Chondrocyte (in vitro differentiated cells): ENCODE measurements at regions not wholly inside any gene's neighbourhood (a gene's known extent, or its start where the extent isn't known, plus 50 kb on each side); places are given as distances from the start of the nearest gene placed in this dataset.
A peak's percentile ranks its signal among the peaks of the same experiment; 100 is the strongest.
"Not testable (repeated sequence)": the region's sequence is repeated elsewhere in the genome, so short reads cannot be mapped to it uniquely, and the experiment has no call there.

Source experiments
- DNase-seq: peaks from one replicate; pipeline ENCODE4 v3.0.0; 2021; ENCODE audit warnings: mixed read lengths, low spot score
- H3K27ac Mint-ChIP-seq: one replicate; pipeline ENCODE4 v1.8.0; 2021; ENCODE audit warnings: mild to moderate bottlenecking, moderate library complexity, mixed read lengths; ENCODE audit not compliant: unreplicated experiment
- H3K27me3 Mint-ChIP-seq: 2 replicates; pipeline ENCODE4 v1.8.0; 2021; ENCODE audit warnings: low read depth, mixed read lengths
- H3K36me3 Mint-ChIP-seq: 2 replicates; pipeline ENCODE4 v1.8.0; 2021; ENCODE audit warnings: low read depth, mixed read lengths
- H3K4me1 Mint-ChIP-seq: 2 replicates; pipeline ENCODE4 v1.8.0; 2021; ENCODE audit warnings: low read depth, mild to moderate bottlenecking, mixed read lengths
- H3K4me3 Mint-ChIP-seq: one replicate; pipeline ENCODE4 v1.8.0; 2021; ENCODE audit warnings: mild to moderate bottlenecking, moderate library complexity, mixed read lengths; ENCODE audit not compliant: unreplicated experiment
- H3K9me3 Mint-ChIP-seq: 2 replicates; pipeline ENCODE4 v1.8.0; 2021; ENCODE audit warnings: low read depth, mixed read lengths
- CTCF ChIP-seq: fragments of 200-600 bp; sonication (generic); IDR thresholded peaks from 2 replicates; pipeline ENCODE4 v1.5.0; 2021; ENCODE audit warnings: antibody characterized with exemption, mild to moderate bottlenecking, moderate library complexity

- Mint-ChIP-seq H3K27ac (peak overlapping the region; percentile 41), H3K27me3 (no peaks in the 10 kb centered on the region), H3K9me3 (peaks cover 8% of the 10 kb centered on the region), H3K4me3 (no peak overlapping the region), H3K4me1 (peaks cover 77% of the 10 kb centered on the region), H3K36me3 (peaks cover 3% of the 10 kb centered on the region)
- peak; percentile 59 for DNase-seq
- TF ChIP-seq CTCF: no peak
These were observed 112.9 kb downstream of the METRNL start for GRCh38 chr17:83192161-83192788.

GRCh38 chr17:83192789-83193335, 113.5 kb downstream of the METRNL start:
- not testable (repeated sequence) for H3K4me3 Mint-ChIP-seq, H3K27ac Mint-ChIP-seq, H3K36me3 Mint-ChIP-seq, H3K27me3 Mint-ChIP-seq, H3K9me3 Mint-ChIP-seq, DNase-seq
- peaks cover 77% of the 10 kb centered on the region for H3K4me1 Mint-ChIP-seq

GRCh38 chr17:83193336-83194185, 114.2 kb downstream of the METRNL start:
- TF ChIP-seq CTCF: no peak
- Mint-ChIP-seq H3K27me3 (no peaks in the 10 kb centered on the region), H3K9me3 (no peaks in the 10 kb centered on the region), H3K4me3 (no peak overlapping the region), H3K36me3 (no peaks in the 10 kb centered on the region), H3K4me1 (peaks cover 75% of the 10 kb centered on the region), H3K27ac (peak overlapping the region; percentile 53)
- peak; percentile 52 for DNase-seq

GRCh38 chr17:83194186-83194561, 114.8 kb downstream of the METRNL start:
- TF ChIP-seq CTCF: no peak
- no peak overlapping the region for H3K4me3 Mint-ChIP-seq
- no peak overlapping the region for H3K27ac Mint-ChIP-seq

GRCh38 chr17:83194761-83195329, 115.4 kb downstream of the METRNL start:
- H3K27ac Mint-ChIP-seq: peak overlapping the region; percentile 90
- H3K36me3 Mint-ChIP-seq: no peaks in the 10 kb centered on the region
- no peak for TF ChIP-seq CTCF
- peak; percentile 91 for DNase-seq
- H3K27me3 Mint-ChIP-seq: no peaks in the 10 kb centered on the region
- H3K4me3 Mint-ChIP-seq: no peak overlapping the region
- no peaks in the 10 kb centered on the region for H3K9me3 Mint-ChIP-seq
- peaks cover 71% of the 10 kb centered on the region for H3K4me1 Mint-ChIP-seq

More at GRCh38 chr17:83194186-83194561, 114.8 kb downstream of the METRNL start:
- peak; percentile 82 for DNase-seq
- H3K27me3 Mint-ChIP-seq: no peaks in the 10 kb centered on the region
- peaks cover 71% of the 10 kb centered on the region for H3K4me1 Mint-ChIP-seq
- no peaks in the 10 kb centered on the region for H3K9me3 Mint-ChIP-seq
- H3K36me3 Mint-ChIP-seq: no peaks in the 10 kb centered on the region
